ENCODE measurements at regions not wholly inside any gene's neighbourhood (a gene's known extent, or its start where the extent isn't known, plus 50 kb on each side); places are given as distances from the start of the nearest gene placed in this dataset.
A peak's percentile ranks its signal among the peaks of the same experiment; 100 is the strongest.

- TF ChIP-seq CTCF (IDR thresholded peaks at IDR 0.05) = peak; percentile 47; the same call in 1 of the 2 replicates
Measured at GRCh38 chr4:100742045-100742444, 224.2 kb upstream of the EMCN start.

GRCh38 chr4:100739426-100739825, 221.6 kb upstream of the EMCN start:
- TF ChIP-seq CTCF (IDR thresholded peaks at IDR 0.05) = no peak

- TF ChIP-seq CTCF (IDR thresholded peaks at IDR 0.05) = no peak
Measured at GRCh38 chr4:100738196-100739165, 220.7 kb upstream of the EMCN start.

GRCh38 chr4:100736641-100737451, 219.0 kb upstream of the EMCN start:
- no peak for TF ChIP-seq CTCF (IDR thresholded peaks at IDR 0.05)

- no peak for TF ChIP-seq CTCF (IDR thresholded peaks at IDR 0.05)
Measured at GRCh38 chr4:100728861-100729260, 211.0 kb upstream of the EMCN start.

- no peak for TF ChIP-seq CTCF (IDR thresholded peaks at IDR 0.05)
Measured at GRCh38 chr4:100722866-100723459, 205.1 kb upstream of the EMCN start.

GRCh38 chr4:100722133-100722532, 204.3 kb upstream of the EMCN start:
- no peak for TF ChIP-seq CTCF (IDR thresholded peaks at IDR 0.05)

Data from LNCAP (cell line).